Hepatocyte (in vitro differentiated cells): ENCODE measurements at regions not wholly inside any gene's neighbourhood (a gene's known extent, or its start where the extent isn't known, plus 50 kb on each side); places are given as distances from the start of the nearest gene placed in this dataset.

Experiments
- DNase-seq: peaks from one replicate; pipeline ENCODE4 v3.0.0-alpha.2; 2016; ENCODE audit warnings: low spot score
- H2AFZ ChIP-seq: fragments of 200-600 bp; sonication (generic); 2 replicates; pipeline ENCODE4 v1.6.0; 2016; ENCODE audit warnings: antibody characterized with exemption, mild to moderate bottlenecking
- H3K27ac ChIP-seq: fragments of 200-600 bp; sonication (generic); 2 replicates; pipeline ENCODE4 v1.5.1; 2016; ENCODE audit warnings: mild to moderate bottlenecking
- H3K27me3 ChIP-seq: fragments of 200-600 bp; sonication (generic); 2 replicates; pipeline ENCODE4 v1.6.1; 2016
- H3K36me3 ChIP-seq: fragments of 200-600 bp; sonication (generic); replicated peaks from 2 replicates; pipeline ENCODE4 v1.5.1; 2016; ENCODE audit warnings: low read depth; ENCODE audit not compliant: insufficient read depth
- H3K4me1 ChIP-seq: fragments of 200-600 bp; sonication (generic); 2 replicates; pipeline ENCODE4 v1.5.1; 2016; ENCODE audit warnings: mild to moderate bottlenecking, moderate library complexity; ENCODE audit not compliant: insufficient read depth
- H3K4me2 ChIP-seq: fragments of 200-600 bp; sonication (generic); 2 replicates; pipeline ENCODE4 v1.6.0; 2016
- H3K4me3 ChIP-seq: fragments of 200-600 bp; sonication (generic); 2 replicates; pipeline ENCODE4 v1.5.1; 2016; ENCODE audit warnings: mild to moderate bottlenecking
- H3K79me2 ChIP-seq: fragments of 200-600 bp; sonication (generic); 2 replicates; pipeline ENCODE4 v1.6.0; 2017; ENCODE audit warnings: mild to moderate bottlenecking
- H3K9me2 ChIP-seq: fragments of 200-600 bp; sonication (generic); replicated peaks from 2 replicates; pipeline ENCODE4 v1.6.0; 2017; ENCODE audit warnings: mild to moderate bottlenecking; ENCODE audit not compliant: insufficient read depth
- H3K9me3 ChIP-seq: fragments of 200-600 bp; sonication (generic); 2 replicates; pipeline ENCODE4 v1.5.1; 2016; ENCODE audit warnings: low read depth, mild to moderate bottlenecking
- H4K20me1 ChIP-seq: fragments of 200-600 bp; sonication (generic); 2 replicates; pipeline ENCODE4 v1.6.0; 2016; ENCODE audit warnings: mild to moderate bottlenecking; ENCODE audit not compliant: insufficient read depth, poor library complexity, severe bottlenecking
- EZH2 ChIP-seq: fragments of 200-600 bp; sonication (generic); IDR thresholded peaks from 2 replicates; pipeline ENCODE4 v1.6.1; 2016; ENCODE audit warnings: antibody characterized with exemption, mild to moderate bottlenecking, borderline replicate concordance
- EZH2phosphoT487 ChIP-seq: fragments of 200-600 bp; sonication (generic); IDR thresholded peaks from one replicate; pipeline ENCODE4 v1.6.1; 2018; ENCODE audit warnings: antibody characterized with exemption, mild to moderate bottlenecking, low read depth, moderate library complexity; ENCODE audit not compliant: unreplicated experiment, severe bottlenecking
- WGBS: methylation state at CpG from one replicate; pipeline ENCODE4 v1.1.6; 2016; ENCODE audit warnings: low lambda C conversion rate; ENCODE audit errors: missing lambda C conversion rate; 5-methylcytosine and 5-hydroxymethylcytosine counted together
- TF ChIP-seq, protein P1 (sequence below): fragments of 200-600 bp; sonication (generic); IDR thresholded peaks from 2 replicates; pipeline ENCODE4 v1.5.1; 2016; ENCODE audit warnings: antibody characterized with exemption, mild to moderate bottlenecking; ENCODE audit not compliant: poor library complexity

DNA sequence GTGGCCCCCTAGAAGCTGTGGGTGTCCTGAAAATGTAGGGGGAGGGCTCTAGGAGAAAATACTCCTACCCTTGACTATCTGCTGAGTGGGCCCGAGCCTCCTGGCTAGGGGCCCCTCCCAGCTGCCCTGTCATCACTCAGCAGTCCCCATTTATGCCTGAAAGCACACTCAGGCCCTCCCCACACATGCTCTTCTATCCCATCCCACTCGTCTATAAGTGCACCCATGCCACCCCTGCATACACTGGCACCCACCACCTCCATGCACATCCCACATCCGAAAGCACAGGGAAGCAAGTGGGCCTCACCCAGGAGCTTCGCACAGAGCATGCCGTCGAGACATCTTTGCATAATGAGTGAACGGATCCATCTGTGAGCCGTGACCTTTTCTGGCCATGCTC lies 80.4 kb upstream of the POU3F1 start:
- Histone ChIP-seq H3K27me3 (no peaks in the 10 kb centered on the region), H3K36me3 (no peaks in the 10 kb centered on the region), H4K20me1 (no peaks in the 10 kb centered on the region), H3K79me2 (no peaks in the 10 kb centered on the region), H3K4me3 (no peak overlapping the region), H3K4me1 (no peaks in the 10 kb centered on the region), H3K27ac (no peak overlapping the region), H3K9me3 (no peaks in the 10 kb centered on the region), H3K9me2 (no peaks in the 10 kb centered on the region), H2AFZ (no peak overlapping the region), H3K4me2 (no peak overlapping the region)
- no peak for DNase-seq
- TF ChIP-seq EZH2 (no peak), EZH2phosphoT487 (no peak)
- TF ChIP-seq, protein P1, sequence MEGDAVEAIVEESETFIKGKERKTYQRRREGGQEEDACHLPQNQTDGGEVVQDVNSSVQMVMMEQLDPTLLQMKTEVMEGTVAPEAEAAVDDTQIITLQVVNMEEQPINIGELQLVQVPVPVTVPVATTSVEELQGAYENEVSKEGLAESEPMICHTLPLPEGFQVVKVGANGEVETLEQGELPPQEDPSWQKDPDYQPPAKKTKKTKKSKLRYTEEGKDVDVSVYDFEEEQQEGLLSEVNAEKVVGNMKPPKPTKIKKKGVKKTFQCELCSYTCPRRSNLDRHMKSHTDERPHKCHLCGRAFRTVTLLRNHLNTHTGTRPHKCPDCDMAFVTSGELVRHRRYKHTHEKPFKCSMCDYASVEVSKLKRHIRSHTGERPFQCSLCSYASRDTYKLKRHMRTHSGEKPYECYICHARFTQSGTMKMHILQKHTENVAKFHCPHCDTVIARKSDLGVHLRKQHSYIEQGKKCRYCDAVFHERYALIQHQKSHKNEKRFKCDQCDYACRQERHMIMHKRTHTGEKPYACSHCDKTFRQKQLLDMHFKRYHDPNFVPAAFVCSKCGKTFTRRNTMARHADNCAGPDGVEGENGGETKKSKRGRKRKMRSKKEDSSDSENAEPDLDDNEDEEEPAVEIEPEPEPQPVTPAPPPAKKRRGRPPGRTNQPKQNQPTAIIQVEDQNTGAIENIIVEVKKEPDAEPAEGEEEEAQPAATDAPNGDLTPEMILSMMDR, result no peak
- 92% methylated on average over 8 of the region's 8 CpGs for WGBS

DNA sequence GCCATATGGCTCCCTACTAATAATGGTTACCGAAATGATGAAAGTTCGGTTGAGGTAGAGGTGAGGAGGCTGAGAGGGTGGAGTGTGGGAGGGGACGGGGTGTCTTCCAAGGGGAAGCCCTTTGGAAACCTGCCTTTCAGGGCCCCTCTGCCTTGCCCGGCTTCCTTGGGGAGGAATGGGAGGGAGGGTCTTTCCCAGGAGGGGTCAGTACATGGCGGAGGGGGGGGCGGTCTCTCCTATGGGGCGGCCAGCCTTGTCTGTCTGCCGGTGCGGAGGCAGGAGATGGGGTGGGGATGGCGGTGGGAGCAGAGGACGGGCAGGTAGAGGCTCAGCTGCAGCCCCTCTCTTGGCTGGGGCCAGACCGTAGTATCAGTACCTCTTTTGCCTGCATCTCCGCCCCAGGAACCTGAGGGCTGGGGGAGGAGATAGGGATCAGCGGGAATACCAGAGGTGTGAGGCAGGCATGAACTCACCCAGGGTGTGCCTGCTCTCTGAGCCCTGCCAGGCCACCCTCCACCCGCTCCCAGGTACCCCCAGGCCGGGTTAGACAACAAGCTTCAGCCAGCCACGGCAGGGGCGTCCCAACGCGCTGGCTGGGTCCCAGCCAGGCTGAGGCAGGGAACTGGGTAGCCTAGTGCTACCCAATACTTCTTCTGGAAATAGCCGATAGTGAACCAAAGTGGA lies 79.4 kb upstream of the POU3F1 start:
- WGBS, result 82% methylated on average over 14 of the region's 21 CpGs
- H4K20me1 ChIP-seq, result no peaks in the 10 kb centered on the region
- no peak overlapping the region for H2AFZ ChIP-seq

DNA sequence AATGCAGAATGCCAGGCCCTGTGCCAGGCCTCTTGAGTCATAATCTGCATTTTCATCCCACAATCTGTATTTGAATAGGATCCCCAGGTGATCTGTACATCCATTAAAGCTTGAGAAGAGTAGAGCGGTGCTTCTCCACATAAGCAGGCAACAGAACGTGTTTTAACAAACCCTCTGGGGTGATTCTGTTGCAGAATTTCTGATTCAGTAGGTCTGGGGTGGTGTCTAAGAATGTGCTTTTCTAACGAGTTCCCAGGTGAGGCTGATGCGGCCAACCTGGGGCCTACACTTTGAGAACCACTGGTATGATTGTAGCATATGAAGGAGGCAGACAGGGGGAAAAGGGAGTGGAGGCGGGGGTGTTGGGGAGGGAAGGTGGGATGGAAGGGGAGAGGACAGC lies 78.4 kb upstream of the POU3F1 start:
- H3K9me2 ChIP-seq, result no peaks in the 10 kb centered on the region
- H3K79me2 ChIP-seq, result no peaks in the 10 kb centered on the region
- no peak overlapping the region for H2AFZ ChIP-seq
- WGBS, result 80% methylated on average over 5 of the region's 5 CpGs
- no peak overlapping the region for H3K4me3 ChIP-seq
- no peak overlapping the region for H3K27ac ChIP-seq
- TF ChIP-seq, protein P1, result no peak
- TF ChIP-seq EZH2phosphoT487 (no peak), EZH2 (no peak)
- H3K27me3 ChIP-seq, result no peaks in the 10 kb centered on the region
- no peaks in the 10 kb centered on the region for H3K4me1 ChIP-seq
- no peak overlapping the region for H3K4me2 ChIP-seq
- H3K36me3 ChIP-seq, result no peaks in the 10 kb centered on the region
- DNase-seq, result no peak
- H4K20me1 ChIP-seq, result no peaks in the 10 kb centered on the region
- no peaks in the 10 kb centered on the region for H3K9me3 ChIP-seq

More for the DNA sequence above, 79.4 kb upstream of the POU3F1 start:
- Histone ChIP-seq H3K27me3 (no peaks in the 10 kb centered on the region), H3K27ac (no peak overlapping the region), H3K79me2 (no peaks in the 10 kb centered on the region), H3K4me1 (no peaks in the 10 kb centered on the region), H3K9me3 (no peaks in the 10 kb centered on the region), H3K4me2 (no peak overlapping the region), H3K36me3 (no peaks in the 10 kb centered on the region), H3K9me2 (no peaks in the 10 kb centered on the region), H3K4me3 (no peak overlapping the region)
- TF ChIP-seq, protein P1, result no peak
- no peak for TF ChIP-seq EZH2phosphoT487
- TF ChIP-seq EZH2, result no peak
- no peak for DNase-seq
